ENCODE measurements at regions not wholly inside any gene's neighbourhood (a gene's known extent, or its start where the extent isn't known, plus 50 kb on each side); places are given as distances from the start of the nearest gene placed in this dataset.

- TF ChIP-seq CTCF (IDR thresholded peaks at IDR 0.05) (no peak), POLR2A (IDR thresholded peaks at IDR 0.05) (no peak)
These were observed 318.0 kb downstream of the SOX11 start for GRCh38 chr2:6010163-6010562.

Measured in right lobe of liver (tissue), 4 donors.